Activated naive CD4-positive, alpha-beta T cell (primary cell): ENCODE measurements at regions not wholly inside any gene's neighbourhood (a gene's known extent, or its start where the extent isn't known, plus 50 kb on each side); places are given as distances from the start of the nearest gene placed in this dataset.

ENCODE experiments used
- DNase-seq, 4 experiments: peaks; one replicate each; lab custom pipeline; 2025; lab: John Stamatoyannopoulos, UW

- DNase-seq, result no peak
Measured at GRCh38 chr5:96340357-96340756, 92.7 kb downstream of the PCSK1 start.

- DNase-seq, result no peak
Measured at GRCh38 chr5:96339862-96340261, 93.2 kb downstream of the PCSK1 start.

GRCh38 chr5:96338624-96339415 is 94.2 kb downstream of the PCSK1 start:
- DNase-seq, result no peak

- DNase-seq, result no peak
Measured at GRCh38 chr5:96338091-96338490, 95.0 kb downstream of the PCSK1 start.

GRCh38 chr5:96337048-96337781 is 95.8 kb downstream of the PCSK1 start:
- no peak for DNase-seq

- peak in 1 of 4 experiments; percentile 13 for DNase-seq
Measured at GRCh38 chr5:96336351-96336985, 96.6 kb downstream of the PCSK1 start.

- no peak for DNase-seq
Measured at GRCh38 chr5:96335873-96336272, 97.2 kb downstream of the PCSK1 start.

- no peak for DNase-seq
Measured at GRCh38 chr5:96333391-96333790, 99.7 kb downstream of the PCSK1 start.

- DNase-seq, result no peak
Measured at GRCh38 chr5:96332535-96333366, 100.3 kb downstream of the PCSK1 start.

- no peak for DNase-seq
Measured at GRCh38 chr5:96331681-96332361, 101.2 kb downstream of the PCSK1 start.

- DNase-seq, result no peak
Measured at GRCh38 chr5:96331210-96331609, 101.8 kb downstream of the PCSK1 start.

GRCh38 chr5:96330530-96331140 is 102.4 kb downstream of the PCSK1 start:
- DNase-seq, result no peak

- no peak for DNase-seq
Measured at GRCh38 chr5:96329886-96330529, 103.0 kb downstream of the PCSK1 start.

- DNase-seq, result no peak
Measured at GRCh38 chr5:96329289-96329688, 103.8 kb downstream of the PCSK1 start.

- DNase-seq, result no peak
Measured at GRCh38 chr5:96327722-96328121, 105.3 kb downstream of the PCSK1 start.

GRCh38 chr5:96326902-96327301 is 106.1 kb downstream of the PCSK1 start:
- no peak for DNase-seq

GRCh38 chr5:96324708-96325107 is 108.3 kb downstream of the PCSK1 start:
- DNase-seq, result no peak

GRCh38 chr5:96322865-96323264 is 110.2 kb downstream of the PCSK1 start:
- DNase-seq, result no peak

GRCh38 chr5:96322217-96322616 is 110.8 kb downstream of the PCSK1 start:
- no peak for DNase-seq

GRCh38 chr5:96321345-96321744 is 111.7 kb downstream of the PCSK1 start:
- DNase-seq, result no peak
